Kidney capillary endothelial cell (primary cell): ENCODE measurements at regions not wholly inside any gene's neighbourhood (a gene's known extent, or its start where the extent isn't known, plus 50 kb on each side); places are given as distances from the start of the nearest gene placed in this dataset.

Experiments used
- DNase-seq: peaks from one replicate; pipeline ENCODE4 v3.0.0-alpha.2; 2018; ENCODE audit warnings: low spot score

GRCh38 chr14:78074561-78074960, 95.6 kb upstream of the NRXN3 start:
- no peak for DNase-seq

GRCh38 chr14:78075033-78075432, 95.1 kb upstream of the NRXN3 start:
- no peak for DNase-seq

DNA sequence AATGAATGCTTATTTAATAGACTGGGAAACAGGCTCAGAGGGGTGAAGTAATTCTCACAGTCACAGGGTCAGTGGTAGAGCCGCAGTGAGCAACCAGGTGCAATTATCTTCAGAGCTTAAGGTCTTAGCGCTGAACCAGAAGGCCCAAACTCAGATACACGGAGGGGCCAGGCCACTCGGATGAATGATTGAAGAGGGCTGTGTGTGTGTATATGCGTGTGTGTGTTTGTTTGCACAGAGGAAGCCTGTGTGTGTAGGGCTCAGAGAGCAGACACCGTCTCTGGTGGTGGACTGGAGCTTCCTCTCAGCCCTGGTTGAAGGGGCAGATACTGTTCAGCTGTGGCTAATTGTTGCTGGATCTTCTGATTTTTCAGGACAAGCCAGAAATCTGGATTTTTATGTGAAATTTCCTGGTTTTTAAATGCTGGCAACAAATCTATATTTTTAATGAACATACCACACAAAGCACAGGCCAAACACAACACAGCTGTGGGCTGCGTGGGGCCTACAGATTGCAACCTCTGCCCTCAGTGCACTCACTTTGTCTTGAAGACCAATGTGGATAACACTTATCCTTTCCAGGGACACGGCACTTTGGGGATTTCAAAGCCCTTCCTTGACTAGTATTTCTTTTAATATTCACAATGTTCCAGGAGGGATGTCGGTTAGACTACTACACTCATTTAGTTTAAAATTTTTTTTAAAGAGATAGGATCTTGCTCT, 94.5 kb upstream of the NRXN3 start:
- DNase-seq = no peak

- DNase-seq = no peak
Measured at GRCh38 chr14:78081245-78081644, 88.9 kb upstream of the NRXN3 start.

- DNase-seq = no peak
Measured at GRCh38 chr14:78083837-78084236, 86.3 kb upstream of the NRXN3 start.

GRCh38 chr14:78086342-78086741, 83.8 kb upstream of the NRXN3 start:
- no peak for DNase-seq

GRCh38 chr14:78088916-78089315, 81.3 kb upstream of the NRXN3 start:
- DNase-seq = no peak

DNA sequence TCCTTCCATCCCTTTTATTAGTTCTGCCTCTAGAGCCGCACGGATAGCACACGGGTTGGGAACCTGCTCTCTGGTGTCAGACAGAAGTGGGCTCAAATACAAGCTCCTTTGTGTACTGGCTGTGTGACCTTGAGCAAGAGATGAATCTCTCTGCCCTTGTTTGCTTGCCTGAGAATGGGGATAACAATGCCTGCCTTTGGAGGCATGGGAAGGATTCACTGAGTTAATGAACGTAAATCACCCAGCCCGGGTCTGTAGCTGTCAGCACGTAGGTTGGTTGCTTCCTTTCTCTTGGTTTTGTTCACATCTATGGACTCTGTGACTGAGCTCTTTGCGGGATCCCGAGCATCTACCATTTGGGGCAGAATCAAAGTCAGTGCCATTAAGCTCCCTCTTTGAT, 79.3 kb upstream of the NRXN3 start:
- no peak for DNase-seq

DNA sequence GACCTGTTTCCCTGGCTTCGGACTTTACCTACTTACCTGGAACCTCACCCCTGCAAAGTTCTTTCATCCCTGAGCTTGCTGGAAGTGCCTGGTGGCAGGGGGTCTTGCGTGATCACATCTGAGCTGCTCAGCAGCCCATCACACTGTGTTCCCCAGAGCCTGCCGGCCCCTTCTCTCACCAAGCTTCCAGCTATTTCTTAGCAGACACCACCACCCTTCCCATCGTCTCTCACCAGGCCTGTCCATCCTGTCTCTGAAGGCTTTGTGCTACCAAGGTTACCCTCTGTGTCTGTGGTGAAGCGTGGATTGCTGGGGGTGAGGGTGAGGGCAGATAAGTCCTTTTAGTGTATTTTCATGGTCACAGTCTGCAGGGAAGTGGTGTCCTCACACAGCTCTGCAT, 78.8 kb upstream of the NRXN3 start:
- DNase-seq = no peak

DNA sequence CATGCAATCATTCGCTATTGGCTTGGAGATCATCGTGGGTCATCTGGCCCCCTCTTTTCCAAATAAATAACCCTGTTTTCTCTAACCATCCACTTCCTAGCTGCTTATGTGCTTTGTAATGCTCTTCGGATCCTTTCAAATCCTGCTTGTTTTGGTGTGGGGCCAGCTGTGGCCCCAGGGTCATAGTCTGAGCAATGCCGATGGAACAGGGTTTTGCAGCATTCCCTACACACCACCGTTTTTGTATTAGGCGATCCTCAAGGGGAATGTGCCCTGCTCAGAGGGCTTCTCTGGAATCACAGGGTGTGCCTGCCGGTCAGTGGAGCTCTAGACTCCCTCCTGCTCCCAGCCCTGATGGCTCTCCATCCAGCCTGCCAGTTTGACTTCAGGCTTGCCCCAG, 78.1 kb upstream of the NRXN3 start:
- DNase-seq = no peak

DNA sequence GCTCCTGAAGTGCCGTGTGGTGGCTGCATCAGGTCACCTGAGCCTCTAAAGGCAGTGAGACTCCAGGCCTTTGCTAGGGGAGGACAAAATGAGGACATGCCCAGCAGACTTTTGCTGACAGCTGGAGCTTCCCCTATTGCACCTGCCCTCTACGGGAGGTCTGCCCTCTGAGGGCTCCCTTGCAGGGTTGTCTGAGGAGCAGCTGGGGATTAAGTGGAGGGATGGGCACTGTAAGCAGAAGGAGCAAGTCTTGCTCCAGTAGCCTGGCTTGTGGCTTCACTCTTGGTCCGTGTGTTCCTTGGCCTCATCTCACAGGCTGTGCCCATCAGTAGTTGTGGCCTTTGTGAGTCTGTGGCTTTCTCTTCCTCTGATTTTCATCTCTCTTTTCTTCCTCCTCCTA, 66.9 kb upstream of the NRXN3 start:
- no peak for DNase-seq

GRCh38 chr14:78104160-78104559, 66.0 kb upstream of the NRXN3 start:
- DNase-seq = no peak

DNA sequence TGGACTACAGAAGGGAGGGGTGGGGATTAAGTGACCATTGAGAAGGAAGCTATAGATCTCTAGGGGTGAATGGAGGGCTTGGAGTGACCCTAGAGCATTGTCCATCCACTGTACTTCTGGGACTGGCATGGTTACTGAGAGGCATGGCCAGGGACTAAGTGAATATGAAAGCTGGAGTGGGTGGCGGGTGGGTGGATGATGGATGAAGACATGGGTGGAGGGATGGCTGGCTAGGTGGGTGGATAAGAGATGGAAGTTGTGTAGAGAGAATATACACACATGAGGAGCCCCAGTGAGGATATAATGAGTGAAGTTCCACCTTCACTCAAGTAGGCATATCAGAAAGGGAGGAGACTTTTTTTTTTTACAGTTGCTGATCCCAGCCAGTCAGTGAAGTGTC, 65.5 kb upstream of the NRXN3 start:
- no peak for DNase-seq

- DNase-seq = no peak
Measured at GRCh38 chr14:78106381-78106780, 63.8 kb upstream of the NRXN3 start.

DNA sequence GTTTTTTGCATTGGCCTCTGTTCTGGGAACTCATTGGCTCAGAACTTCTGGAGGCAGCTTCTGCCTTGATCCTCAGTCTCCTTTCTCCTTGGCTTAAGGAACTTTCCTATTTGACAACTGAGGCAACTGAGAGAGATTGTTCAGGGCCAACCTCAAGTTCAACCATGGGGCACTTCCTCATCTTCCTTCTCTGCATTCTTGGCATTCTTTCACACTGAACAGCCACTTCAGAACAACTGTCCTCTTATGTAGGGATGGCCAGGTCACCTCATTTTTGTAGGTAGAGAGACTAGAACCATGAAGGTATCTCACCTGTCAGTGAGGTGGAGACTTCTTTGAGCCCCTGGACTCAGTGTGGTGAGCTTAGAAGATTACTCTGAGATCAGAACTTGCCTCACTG, 63.0 kb upstream of the NRXN3 start:
- no peak for DNase-seq

GRCh38 chr14:78119440-78119839, 50.7 kb upstream of the NRXN3 start:
- no peak for DNase-seq
